ENCODE measurements at regions not wholly inside any gene's neighbourhood (a gene's known extent, or its start where the extent isn't known, plus 50 kb on each side); places are given as distances from the start of the nearest gene placed in this dataset.
A peak's percentile ranks its signal among the peaks of the same experiment; 100 is the strongest.

- no peaks in the 10 kb centered on the region for H3K27me3 ChIP-seq
- H3K9me3 ChIP-seq (replicated peaks in 1 of 11) = peaks cover 12 to 39% (median 19%) of the 10 kb centered on the region in 11 experiments
- H3K4me2 ChIP-seq = no peak overlapping the region
- peaks cover 0 to 10% (median 0%) of the 10 kb centered on the region in 11 experiments; a peak in 5 of 22 replicates for H3K36me3 ChIP-seq
- no peak for TF ChIP-seq Cebpa-rat (IDR thresholded peaks at IDR 0.05)
- H3K4me3 ChIP-seq = no peak overlapping the region
- no peak overlapping the region for H3K9ac ChIP-seq
- no peaks in the 10 kb centered on the region for H3K4me1 ChIP-seq
- H3K27ac ChIP-seq = no peak overlapping the region
- H4K20me1 ChIP-seq = no peaks in the 10 kb centered on the region
Measured at GRCh38 chr21:34215501-34215900, 142.1 kb downstream of the MRPS6 start.

GRCh38 chr21:34215911-34216717, 142.7 kb downstream of the MRPS6 start:
- no peak for TF ChIP-seq Cebpa-rat (IDR thresholded peaks at IDR 0.05)
- Histone ChIP-seq H3K4me2 (no peak overlapping the region), H3K9me3 (replicated peaks in 1 of 11) (peaks cover 12 to 35% (median 19%) of the 10 kb centered on the region in 11 experiments), H3K9ac (no peak overlapping the region), H3K27ac (no peak overlapping the region), H3K27me3 (no peaks in the 10 kb centered on the region), H3K4me1 (no peaks in the 10 kb centered on the region), H4K20me1 (no peaks in the 10 kb centered on the region), H3K36me3 (peaks cover 0 to 10% (median 0%) of the 10 kb centered on the region in 11 experiments; a peak in 5 of 22 replicates), H3K4me3 (no peak overlapping the region)

- peaks cover 0 to 5% (median under 1%) of the 10 kb centered on the region in 10 experiments; a peak in 8 of 20 replicates for H3K4me1 ChIP-seq
- H3K4me3 ChIP-seq = no peak overlapping the region
- H3K27ac ChIP-seq = no peak overlapping the region
- no peaks in the 10 kb centered on the region for H3K27me3 ChIP-seq
- H3K9me3 ChIP-seq (replicated peaks in 1 of 11) = peaks cover 12 to 36% (median 19%) of the 10 kb centered on the region in 11 experiments
- H3K9ac ChIP-seq = no peak overlapping the region
- no peak overlapping the region for H3K4me2 ChIP-seq
- peaks cover 0 to 10% (median 0%) of the 10 kb centered on the region in 11 experiments; a peak in 5 of 22 replicates for H3K36me3 ChIP-seq
- H4K20me1 ChIP-seq = no peaks in the 10 kb centered on the region
- no peak for TF ChIP-seq Cebpa-rat (IDR thresholded peaks at IDR 0.05)
Measured at GRCh38 chr21:34216718-34217032, 143.3 kb downstream of the MRPS6 start.

- Histone ChIP-seq H3K27ac (no peak overlapping the region), H4K20me1 (no peaks in the 10 kb centered on the region), H3K27me3 (no peaks in the 10 kb centered on the region), H3K36me3 (peaks cover 0 to 10% (median 0%) of the 10 kb centered on the region in 11 experiments; a peak in 5 of 22 replicates), H3K9ac (no peak overlapping the region), H3K4me1 (peaks cover 0 to 9% (median 5%) of the 10 kb centered on the region in 10 experiments; a peak in 9 of 20 replicates), H3K4me3 (no peak overlapping the region), H3K4me2 (no peak overlapping the region), H3K9me3 (replicated peaks in 1 of 11) (peaks cover 12 to 42% (median 19%) of the 10 kb centered on the region in 11 experiments)
- no peak for TF ChIP-seq Cebpa-rat (IDR thresholded peaks at IDR 0.05)
Measured at GRCh38 chr21:34217263-34217662, 143.9 kb downstream of the MRPS6 start.

GRCh38 chr21:34219334-34220060, 144.3 kb upstream of the KCNE2 start:
- Histone ChIP-seq H3K27me3 (no peaks in the 10 kb centered on the region), H3K36me3 (peaks cover 0 to 8% (median 0%) of the 10 kb centered on the region in 11 experiments; a peak in 3 of 22 replicates), H4K20me1 (no peaks in the 10 kb centered on the region), H3K4me3 (no peak overlapping the region), H3K9ac (no peak overlapping the region), H3K4me2 (no peak overlapping the region), H3K4me1 (peaks cover 4 to 17% (median 9%) of the 10 kb centered on the region in 10 experiments; a peak in 16 of 20 replicates), H3K27ac (no peak overlapping the region), H3K9me3 (replicated peaks in 1 of 11) (peaks cover 4 to 45% (median 14%) of the 10 kb centered on the region in 11 experiments; a peak in 21 of 22 replicates)
- peak in 4 of 11 experiments; percentile 37 to 60 (median 43); a peak in 6 of 22 replicates for TF ChIP-seq Cebpa-rat (IDR thresholded peaks at IDR 0.05)

GRCh38 chr21:34220556-34221195, 143.1 kb upstream of the KCNE2 start:
- Histone ChIP-seq H3K27ac (no peak overlapping the region), H3K9ac (no peak overlapping the region), H3K4me1 (peaks cover 4 to 17% (median 9%) of the 10 kb centered on the region in 10 experiments; a peak in 16 of 20 replicates), H4K20me1 (no peaks in the 10 kb centered on the region), H3K27me3 (no peaks in the 10 kb centered on the region), H3K36me3 (no peaks in the 10 kb centered on the region; a peak in 1 of 22 replicates), H3K4me2 (no peak overlapping the region), H3K4me3 (no peak overlapping the region), H3K9me3 (replicated peaks in 1 of 11) (peaks cover 0 to 34% (median 6%) of the 10 kb centered on the region in 11 experiments; a peak in 12 of 22 replicates)
- TF ChIP-seq Cebpa-rat (IDR thresholded peaks at IDR 0.05) = no peak

- H3K27me3 ChIP-seq = no peaks in the 10 kb centered on the region
- H4K20me1 ChIP-seq = no peaks in the 10 kb centered on the region
- H3K4me2 ChIP-seq = peak overlapping the region in 7 of 11 experiments; percentile 7 to 36 (median 18); a peak in 8 of 22 replicates
- H3K9me3 ChIP-seq (replicated peaks in 1 of 11) = peaks cover 0 to 34% (median 6%) of the 10 kb centered on the region in 11 experiments; a peak in 13 of 22 replicates
- no peak overlapping the region for H3K27ac ChIP-seq
- no peak overlapping the region for H3K4me3 ChIP-seq
- no peak overlapping the region for H3K9ac ChIP-seq
- no peaks in the 10 kb centered on the region; a peak in 1 of 22 replicates for H3K36me3 ChIP-seq
- no peak for TF ChIP-seq Cebpa-rat (IDR thresholded peaks at IDR 0.05)
- H3K4me1 ChIP-seq = peaks cover 4 to 17% (median 9%) of the 10 kb centered on the region in 10 experiments; a peak in 16 of 20 replicates
Measured at GRCh38 chr21:34221331-34222030, 142.3 kb upstream of the KCNE2 start.

GRCh38 chr21:34222031-34222335, 141.8 kb upstream of the KCNE2 start:
- H3K9ac ChIP-seq = no peak overlapping the region
- H3K4me3 ChIP-seq = no peak overlapping the region
- no peaks in the 10 kb centered on the region; a peak in 1 of 22 replicates for H3K36me3 ChIP-seq
- TF ChIP-seq Cebpa-rat (IDR thresholded peaks at IDR 0.05) = no peak
- H3K9me3 ChIP-seq (replicated peaks in 1 of 11) = peaks cover 0 to 34% (median 6%) of the 10 kb centered on the region in 11 experiments; a peak in 13 of 22 replicates
- no peaks in the 10 kb centered on the region for H3K27me3 ChIP-seq
- peaks cover 4 to 17% (median 9%) of the 10 kb centered on the region in 10 experiments; a peak in 16 of 20 replicates for H3K4me1 ChIP-seq
- H3K4me2 ChIP-seq = peak overlapping the region in 7 of 11 experiments; percentile 7 to 36 (median 18); a peak in 8 of 22 replicates
- no peak overlapping the region for H3K27ac ChIP-seq
- no peaks in the 10 kb centered on the region for H4K20me1 ChIP-seq
